Fibroblast of upper back skin (primary cell): ENCODE measurements at regions not wholly inside any gene's neighbourhood (a gene's known extent, or its start where the extent isn't known, plus 50 kb on each side); places are given as distances from the start of the nearest gene placed in this dataset.
"Not testable (repeated sequence)": the region's sequence is repeated elsewhere in the genome, so short reads cannot be mapped to it uniquely, and the experiment has no call there.

Source experiments
- DNase-seq: peaks from one replicate; pipeline ENCODE4 v3.0.0-alpha.2; 2013

DNA sequence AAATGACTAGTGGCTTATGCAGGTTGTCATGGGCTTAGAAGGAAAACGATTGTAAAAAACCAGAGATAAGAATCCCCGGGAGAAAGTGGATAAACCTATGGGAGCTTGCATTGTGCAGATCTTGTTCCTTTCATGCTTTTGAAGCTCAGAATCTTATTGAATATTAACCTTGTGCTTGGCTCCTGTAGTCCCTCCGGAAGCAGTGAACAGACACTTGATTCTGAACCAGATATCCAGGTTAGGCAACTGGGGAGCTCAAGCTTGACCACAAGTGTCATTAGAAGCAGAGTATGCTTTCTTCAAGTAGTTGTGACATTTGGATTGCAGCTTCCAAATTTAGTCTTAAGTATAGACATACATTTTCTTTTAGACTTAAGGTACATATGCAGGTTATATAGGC, 212.6 kb upstream of the MOCS1 start:
- no peak for DNase-seq

DNA sequence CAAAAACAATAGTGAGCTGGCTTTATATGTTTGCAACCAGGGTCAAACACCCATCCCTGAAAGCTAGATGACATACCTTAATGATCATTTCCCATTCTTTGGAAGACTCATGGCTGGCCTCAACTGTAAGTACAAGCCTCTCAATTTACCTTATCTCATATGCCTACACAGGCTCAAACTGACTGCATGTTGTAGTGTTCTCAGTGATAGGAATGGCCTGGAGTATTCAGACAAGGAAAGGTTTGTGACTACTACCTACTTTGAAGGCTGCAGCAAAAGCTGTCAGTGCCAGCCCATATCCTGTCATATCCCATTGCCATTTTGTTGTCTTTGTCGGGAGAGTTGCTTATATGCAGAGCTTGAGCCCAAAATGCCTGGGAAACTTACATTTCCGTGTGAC, 205.2 kb upstream of the MOCS1 start:
- DNase-seq = no peak

DNA sequence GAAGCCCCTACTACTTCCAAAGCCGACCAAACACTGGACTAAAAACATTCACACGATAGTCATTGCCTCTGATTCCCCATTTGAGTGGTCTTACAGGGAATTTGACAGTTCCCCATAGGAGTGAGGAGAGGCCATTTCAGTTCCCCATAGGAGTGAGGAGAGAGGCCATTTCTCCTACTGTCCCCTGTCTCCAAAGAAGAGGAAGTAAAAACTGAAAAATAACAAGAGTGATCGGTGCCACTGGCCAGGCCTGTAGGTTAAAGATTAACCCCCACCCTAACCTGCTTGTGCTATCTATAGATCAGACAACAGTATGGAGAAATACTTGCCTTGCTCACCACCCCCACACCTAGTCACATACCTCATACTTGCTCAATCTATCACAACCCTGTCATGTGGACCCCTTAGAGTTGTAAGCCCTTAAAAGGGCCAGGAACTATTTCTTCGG, 204.0 kb upstream of the MOCS1 start:
- no peak for DNase-seq

DNA sequence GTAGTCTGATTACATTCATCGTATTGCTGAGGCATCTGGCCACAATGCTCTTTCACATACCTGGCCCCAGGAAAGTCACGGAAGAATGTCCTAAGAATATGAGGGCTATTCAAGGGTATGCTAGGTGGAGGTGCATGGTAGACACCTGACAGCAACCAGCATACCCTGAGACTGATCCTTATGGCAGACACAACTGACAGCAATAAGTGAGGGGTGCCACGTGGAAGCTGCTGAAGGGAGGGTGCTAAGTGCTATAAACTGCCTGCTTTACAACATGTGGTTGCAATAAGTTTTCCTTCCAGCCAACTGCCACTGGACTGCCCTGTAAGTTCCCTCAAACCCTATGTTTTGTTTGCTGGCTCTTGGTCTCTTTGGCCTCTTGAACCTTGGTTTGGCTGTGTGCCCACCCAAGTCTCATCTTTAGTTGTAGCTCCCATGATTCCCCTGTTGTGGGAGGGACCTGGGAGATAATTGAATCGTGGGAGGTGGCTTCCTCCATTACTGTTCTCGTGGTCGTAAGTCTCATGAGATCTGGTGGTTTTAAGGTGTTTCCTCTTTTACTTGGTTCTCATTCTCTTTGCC, 201.3 kb upstream of the MOCS1 start:
- DNase-seq = no peak

DNA sequence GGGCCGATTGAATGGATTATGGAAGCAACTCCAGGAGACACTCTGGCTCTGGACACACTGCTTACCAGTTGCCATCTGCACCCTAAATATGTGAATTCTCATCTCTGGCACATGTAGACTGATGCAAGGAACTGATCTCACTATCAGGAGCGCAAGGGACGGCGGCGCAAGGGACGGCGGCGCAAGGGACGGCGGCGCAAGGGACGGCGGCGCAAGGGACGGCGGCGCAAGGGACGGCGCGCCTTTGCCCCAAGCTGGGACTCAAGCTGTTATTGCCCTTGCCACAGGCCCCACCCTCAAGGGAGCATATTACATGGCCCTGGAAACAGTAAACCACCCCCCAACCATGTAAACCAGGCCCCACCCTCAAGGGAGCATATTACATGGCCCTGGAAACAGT, 199.7 kb upstream of the MOCS1 start:
- DNase-seq = not testable (repeated sequence)

DNA sequence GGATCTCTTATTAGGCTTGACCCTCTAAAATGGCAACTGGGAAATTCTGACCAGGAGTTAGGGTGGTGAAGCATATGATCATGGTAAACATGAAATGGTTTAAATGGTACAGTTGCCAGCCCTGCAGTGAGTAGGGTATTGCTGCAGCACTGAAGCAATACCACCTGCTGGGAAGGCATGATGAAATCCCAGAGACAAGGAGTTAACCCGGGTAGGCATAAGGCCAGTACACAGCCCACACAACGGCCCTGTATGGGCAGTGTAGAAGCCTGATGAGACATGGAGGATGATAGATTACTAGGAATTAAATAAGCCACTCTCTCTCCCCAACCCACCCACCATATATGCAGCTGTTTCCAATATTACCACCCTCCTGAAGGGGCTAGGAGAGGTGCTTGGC, 197.4 kb upstream of the MOCS1 start:
- no peak for DNase-seq

DNA sequence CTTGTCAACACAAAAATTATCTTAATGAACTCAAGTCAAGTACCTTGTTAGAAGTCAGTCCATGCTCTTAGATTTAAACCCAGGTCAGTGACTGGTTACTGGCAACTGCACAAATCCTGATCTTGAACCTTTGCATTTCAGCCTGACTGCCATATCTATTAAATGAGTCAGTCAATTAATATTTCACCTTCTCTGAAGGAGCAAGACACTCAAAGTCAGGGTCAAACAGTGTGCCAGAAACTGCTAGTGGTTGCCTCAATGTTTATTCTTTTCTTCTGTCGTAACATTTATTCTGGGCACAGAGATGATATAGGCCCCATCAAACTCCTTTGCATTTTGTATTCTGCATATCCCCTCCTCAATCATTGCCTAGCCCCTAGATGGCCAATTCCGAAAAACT, 193.9 kb upstream of the MOCS1 start:
- no peak for DNase-seq

DNA sequence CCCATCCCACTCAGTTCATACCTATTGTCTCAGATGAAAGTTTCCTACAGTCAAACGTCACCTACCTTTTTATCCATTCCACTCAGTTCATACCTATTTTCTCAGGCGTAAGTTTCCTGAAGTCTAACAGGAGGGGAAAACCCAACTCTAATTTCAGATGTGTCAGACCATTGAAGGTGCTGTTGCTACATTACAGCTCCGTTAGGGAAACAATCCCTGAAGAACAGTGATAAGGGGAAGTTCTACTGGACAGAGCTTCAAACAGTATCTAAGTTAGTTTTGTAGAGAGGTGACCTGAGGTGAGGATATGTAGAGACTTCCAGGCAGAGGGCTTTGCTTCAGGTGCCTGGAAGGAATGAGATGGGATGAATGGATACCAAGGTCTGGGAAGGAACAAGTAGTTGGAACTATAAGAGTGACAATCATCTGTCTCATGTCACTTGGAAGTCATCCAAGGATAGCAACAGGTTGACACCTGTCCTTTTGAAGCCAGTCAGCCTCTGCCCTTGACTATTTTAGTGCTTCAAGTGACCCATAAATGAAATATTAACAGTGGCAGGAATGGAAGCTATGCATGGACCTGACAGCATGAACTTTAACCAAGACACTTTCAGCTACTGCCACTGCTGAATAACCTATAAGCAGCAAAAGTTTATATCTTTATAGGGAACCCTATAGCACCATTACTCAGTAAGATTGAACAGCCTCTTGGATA, 191.6 kb upstream of the MOCS1 start:
- no peak for DNase-seq

DNA sequence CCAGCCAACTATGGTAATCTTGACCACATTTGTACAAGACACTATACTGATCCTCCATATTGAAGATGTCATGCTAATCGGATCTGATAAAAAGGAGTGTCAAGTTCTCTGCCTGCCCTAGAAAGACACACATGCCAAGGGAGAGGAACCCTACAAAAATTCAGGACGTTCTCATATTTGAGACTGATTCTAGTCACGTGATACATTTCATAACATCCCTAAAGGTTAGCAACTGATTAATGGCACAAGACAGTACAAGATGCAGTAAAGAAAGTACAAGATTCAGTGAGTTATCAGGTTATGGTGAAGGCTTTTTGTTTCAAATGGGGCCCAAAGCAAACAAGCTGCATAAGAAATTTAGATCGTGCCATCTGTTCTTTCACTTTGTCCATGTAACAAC, 190.7 kb upstream of the MOCS1 start:
- no peak for DNase-seq

DNA sequence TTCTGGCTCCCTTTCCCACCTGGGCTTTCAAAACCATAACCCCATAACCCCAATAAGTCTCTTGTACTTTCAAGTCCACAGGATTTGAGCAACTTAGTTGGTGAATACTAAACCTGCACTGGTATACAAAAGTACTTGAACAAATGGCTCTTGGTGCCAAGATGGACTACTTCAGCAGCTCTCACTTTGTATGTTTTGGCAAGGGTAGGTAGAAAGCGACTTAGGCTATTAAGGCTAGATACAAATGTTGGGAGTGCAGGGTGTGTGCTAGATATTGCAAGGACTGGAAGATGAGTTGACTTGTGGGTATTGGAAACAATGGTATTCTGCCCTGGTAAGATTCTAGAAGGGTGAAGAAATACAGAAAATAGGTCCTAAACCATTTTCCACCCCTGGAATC, 182.6 kb upstream of the MOCS1 start:
- no peak for DNase-seq

DNA sequence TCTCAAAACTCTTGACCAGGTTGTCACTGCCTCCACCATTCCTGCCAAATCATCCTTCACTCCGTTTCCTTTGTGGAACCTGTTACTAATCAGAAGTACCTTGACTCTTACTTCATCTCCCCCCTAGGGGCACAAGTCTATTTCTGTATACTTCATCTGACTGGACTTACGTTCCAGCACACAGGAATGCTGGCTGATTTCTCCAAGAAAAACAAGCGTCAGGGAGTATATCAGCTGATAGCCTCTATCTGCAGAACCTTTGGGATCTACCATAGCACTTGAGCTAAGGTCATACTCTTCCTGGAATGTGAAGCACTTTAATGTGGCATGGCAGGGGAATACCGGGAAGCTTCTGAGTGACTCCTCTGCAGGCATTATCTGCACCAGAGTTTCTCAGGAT, 178.1 kb upstream of the MOCS1 start:
- DNase-seq = no peak

DNA sequence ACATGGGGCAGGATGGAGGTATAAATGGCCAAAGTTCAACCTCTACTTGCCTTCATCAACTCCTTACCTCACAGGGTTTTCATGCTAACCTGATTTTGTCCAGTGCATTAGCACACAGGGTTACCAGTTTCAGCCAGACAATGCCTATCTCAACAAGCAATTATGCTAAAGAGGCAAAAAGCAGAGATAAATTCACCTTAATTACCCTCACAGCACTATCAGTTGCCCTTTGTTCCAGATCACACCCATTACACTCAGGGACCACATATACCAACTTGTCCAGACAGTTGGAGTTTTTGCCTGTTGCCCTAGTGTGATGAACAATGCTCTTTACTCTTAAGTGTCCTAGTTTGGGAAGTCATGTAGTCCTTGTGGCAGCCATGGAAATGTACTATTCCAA, 174.5 kb upstream of the MOCS1 start:
- DNase-seq = no peak

DNA sequence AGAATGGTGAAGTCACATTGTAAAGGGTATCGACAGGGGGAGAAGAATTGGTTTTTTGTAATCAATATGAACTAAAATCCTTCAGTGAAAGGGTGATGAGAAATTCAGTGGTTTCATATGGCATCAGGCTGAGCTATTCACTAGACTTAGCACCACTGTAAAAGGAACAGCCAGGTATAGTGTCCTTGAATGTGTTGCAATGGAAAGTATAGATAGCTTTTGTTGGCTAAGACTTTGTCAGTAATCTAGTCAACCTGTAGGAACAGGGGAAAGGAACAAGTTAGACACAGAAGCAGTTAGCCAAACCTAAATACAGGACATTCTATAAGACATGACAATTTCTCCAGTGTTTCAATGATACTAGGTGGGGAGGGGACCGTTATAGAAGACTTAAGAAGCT, 172.6 kb upstream of the MOCS1 start:
- DNase-seq = no peak

DNA sequence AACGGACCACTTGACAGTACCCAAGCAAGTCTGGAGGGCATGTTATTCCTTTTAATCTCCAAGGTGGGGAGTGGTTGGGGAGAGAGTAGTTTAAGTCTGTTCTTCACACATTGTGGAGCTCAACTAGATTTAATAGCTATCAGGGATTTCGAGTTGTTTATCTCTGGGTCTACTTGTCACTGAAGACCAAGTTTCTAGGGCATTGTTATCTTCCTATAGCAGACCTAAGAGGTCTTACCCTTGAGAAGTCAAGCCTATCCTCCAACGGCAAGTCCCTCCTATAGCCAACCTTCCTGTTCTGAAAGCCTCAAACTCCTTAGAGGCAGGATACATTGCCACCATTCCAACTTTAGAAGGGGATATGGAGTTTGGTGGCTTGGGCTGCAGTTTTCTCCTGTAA, 164.5 kb upstream of the MOCS1 start:
- DNase-seq = no peak

DNA sequence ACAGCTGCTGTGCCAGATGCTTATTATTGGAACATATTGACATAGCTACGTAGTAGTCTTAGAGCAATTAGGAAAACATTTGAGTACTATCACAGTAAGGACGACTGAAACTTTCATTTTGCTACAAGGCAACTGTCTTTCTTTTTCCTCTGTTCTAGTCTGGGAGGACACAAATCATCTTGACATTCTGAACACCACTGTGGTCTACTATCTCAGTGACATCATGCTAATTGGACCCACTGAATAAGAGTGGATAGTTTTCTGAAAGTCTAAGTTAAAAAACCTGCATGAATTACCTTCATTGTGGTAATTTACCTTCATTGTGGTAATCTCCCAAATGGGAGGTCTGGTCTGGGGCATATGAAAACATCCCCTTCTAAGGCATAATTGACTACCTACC, 163.3 kb upstream of the MOCS1 start:
- DNase-seq = no peak

DNA sequence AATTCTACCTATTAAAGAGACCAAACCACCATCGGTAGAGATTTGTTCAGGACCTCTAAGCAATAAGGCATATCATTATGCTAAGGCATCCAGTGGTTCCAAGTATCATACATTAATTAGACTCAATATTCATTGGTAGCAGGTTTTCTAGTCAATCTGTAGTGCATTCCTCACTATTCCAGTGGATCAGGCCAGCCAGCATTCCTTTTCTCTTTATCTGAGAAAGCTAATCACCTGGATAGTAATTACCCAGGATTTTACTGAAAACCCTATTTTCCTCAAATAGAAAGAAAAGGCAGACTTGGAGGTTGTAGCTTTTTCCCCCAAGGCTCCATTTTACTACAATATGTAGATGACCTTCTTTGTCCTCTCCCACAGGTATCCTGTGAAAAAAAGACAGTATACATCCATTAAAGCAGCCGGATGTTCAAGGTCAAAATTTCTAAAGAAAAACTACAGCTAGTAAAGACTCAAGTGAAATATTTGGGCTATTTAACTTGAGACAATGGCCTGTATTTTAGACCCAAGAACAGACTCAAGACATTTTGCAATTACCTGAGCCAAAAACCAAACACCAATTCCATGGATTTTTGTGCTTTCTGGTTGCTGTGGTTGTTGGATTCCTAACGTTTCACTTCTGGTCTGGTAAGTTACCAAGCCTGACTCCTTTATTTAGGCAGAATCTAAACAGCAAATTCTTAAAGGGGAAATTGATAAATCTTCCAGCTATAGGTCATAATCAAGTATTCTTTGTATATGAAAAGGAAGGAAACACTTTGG, 149.1 kb upstream of the MOCS1 start:
- DNase-seq = no peak

DNA sequence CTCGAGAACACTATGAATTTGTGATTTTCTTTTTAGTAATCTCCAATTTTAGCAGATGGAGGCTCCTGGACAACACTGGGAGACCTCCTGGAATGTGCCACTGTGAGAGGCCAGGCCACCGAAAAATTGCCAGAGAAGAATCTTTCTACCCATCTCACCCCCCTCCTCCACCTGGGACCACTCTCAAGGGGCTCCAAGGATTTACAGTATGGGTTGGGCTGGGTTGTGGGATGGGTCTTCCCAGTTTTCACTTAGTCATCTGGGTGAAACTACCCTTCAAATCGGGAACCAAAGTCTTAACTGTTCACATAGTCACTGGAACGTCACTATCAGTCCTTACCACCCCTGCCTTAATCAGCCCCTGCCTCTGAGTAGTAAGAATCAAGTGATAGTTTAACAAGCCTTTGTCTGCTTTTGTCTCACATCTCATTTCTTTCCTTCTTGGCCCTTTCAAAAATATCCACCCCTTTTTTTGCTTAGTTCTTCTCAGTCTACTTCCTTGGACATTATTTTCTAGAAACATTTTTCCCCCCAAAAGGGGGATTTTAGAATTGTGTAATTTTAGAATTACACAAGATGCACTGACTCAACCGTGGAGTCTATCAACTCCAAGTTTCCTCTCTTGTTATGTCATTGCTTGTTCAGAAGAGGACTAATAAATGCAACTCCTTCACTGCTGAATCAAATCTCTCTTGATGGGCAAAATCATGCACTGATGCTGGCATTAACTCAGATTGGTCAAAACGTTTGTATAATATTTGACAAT, 148.2 kb upstream of the MOCS1 start:
- DNase-seq = no peak

DNA sequence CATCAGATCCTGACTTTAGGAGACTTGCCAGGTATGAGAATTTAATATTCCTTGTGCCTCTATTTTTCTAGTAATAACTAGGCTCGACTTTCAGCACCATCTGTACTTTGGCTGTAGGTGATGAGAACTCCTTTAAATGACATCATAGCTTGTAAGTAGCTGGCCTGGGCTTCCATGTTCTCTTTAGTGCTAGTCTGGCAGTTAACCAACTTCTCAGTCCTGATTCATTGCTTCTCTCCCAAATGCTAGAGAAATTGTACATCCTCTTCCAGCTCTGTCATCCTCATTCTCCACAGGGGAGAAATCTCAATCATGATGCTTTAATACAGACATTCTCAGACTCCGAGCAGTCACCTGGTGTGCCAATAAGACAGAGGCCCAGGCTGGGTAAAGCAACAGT, 143.5 kb upstream of the MOCS1 start:
- DNase-seq = no peak

DNA sequence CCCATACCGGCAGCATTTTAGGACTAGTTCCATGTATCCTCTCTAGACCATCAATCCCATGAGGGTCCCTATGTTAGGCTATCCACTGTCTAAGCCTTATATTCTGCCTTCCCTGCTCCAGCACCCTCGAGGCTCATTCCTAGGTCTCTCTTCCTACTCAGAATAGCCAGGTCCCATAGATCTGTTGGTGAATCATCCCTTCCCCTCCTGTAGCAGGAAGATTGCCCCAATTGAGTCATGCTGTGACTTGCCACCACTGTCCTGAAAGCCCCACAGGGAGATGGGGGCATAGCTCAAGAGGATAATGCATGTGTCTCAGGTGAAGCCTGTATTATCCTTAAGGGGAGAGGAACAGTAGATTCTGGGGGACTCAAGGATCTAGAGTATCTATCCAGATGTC, 143.1 kb upstream of the MOCS1 start:
- no peak for DNase-seq

DNA sequence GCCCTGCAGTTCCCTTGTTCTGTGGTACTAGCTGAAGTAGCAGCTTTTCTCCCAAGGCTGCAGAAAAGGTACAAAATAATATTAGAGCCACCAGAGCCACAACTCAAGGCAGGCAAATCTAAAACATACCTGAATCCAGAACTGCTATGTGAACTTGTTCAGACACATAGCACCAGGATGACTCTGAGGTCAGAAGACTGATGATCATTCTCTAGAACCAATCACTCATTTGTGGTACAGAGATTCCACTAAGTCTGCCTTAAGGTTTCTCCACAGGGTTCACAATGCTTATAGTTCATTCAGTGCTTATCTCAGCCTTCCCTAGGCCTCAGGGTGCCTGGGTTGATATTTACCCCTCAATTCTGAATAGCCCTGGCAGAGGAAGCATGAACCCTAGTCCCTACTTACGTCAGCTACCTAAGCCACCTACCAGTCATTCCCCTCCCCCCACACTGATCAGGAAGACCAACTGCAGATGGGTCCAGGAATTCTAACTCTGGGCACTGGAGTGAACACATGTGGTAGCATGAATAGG, 140.9 kb upstream of the MOCS1 start:
- DNase-seq = no peak

DNA sequence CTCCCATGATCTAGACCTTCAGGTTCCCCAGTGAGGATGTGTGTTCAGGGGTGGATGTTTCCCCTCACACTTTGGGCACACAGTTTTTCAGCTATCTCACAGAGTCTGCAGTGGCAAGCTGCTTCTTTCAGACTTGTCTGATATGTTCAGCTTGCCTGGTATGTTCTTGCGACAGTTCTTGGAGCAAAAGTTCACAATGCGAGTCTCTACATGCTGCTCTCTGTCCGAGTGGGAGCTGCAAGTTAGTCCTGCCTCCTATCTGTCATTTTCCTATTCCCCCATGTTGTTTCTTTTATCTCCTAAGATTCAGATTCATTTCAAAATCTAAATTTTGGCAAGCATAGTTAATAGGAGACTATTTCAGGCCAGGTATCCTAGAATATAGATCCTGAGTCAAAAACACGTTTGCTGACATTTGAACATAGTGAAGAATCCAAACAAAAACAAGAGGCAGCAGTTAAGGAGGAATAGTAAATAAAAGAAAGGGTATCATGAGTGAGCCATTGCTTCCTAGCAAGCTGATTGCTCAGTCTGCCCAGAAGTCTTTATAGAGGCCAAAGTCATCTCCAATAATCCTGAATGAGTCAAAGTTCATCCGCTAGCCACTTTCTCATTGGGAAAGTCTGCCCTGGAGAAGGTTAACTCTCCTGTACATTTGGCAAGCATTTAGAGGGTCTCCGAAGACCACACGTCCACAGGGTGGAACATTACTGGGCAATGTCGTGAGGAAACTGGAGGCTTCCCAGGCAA, 140.2 kb upstream of the MOCS1 start:
- DNase-seq = no peak

DNA sequence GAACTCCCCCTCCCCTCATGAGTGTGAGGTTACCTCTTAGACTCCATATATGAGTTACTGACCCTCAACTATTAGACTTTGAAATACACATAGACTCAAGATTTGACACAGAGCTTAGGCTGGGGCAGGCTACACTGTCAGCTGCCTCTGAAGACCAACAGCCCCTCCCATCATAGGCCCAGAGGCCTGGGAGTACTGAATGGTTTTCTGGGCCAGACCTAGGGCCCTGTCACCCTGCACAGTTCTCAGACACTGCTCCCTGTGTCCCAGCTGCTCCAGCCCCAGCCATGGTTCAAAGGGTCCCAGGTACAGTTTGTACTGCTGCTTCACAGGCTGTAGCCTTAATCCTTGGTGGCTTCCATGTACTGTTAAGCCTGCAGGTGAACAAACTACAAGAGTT, 132.1 kb upstream of the MOCS1 start:
- no peak for DNase-seq

DNA sequence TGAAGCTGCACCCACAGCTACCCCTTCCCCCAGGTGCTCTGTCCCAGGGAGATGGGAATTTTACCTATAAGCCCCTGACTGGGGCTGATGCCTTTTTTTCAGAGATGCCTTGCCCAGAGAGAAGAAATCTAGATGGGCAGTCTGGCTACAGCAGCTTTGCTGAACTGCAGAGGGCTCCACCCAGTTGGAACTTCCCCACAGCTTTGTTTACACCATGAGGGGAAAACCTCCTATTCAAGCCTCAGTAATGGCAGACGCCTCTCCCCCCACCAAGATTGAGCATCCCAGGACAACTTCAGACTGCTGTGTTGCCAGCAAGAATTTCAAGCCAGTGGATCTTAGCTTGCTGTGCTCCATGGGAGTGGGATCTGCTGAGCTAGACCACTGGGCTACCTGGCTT, 122.6 kb upstream of the MOCS1 start:
- DNase-seq = no peak
